VCaP (cell line): ENCODE measurements at regions not wholly inside any gene's neighbourhood (a gene's known extent, or its start where the extent isn't known, plus 50 kb on each side); places are given as distances from the start of the nearest gene placed in this dataset.

Experiments
- H3K27ac ChIP-seq: fragments of 450-650 bp; 2 replicates; pipeline ENCODE4 v1.5.1; 2017
- CTCF ChIP-seq: fragments of 450-650 bp; conservative IDR thresholded peaks from 2 replicates; pipeline ENCODE4 v1.5.1; 2017; ENCODE audit warnings: mild to moderate bottlenecking, moderate library complexity

- TF ChIP-seq CTCF: no peak
Measured at GRCh38 chr1:67575861-67576260, 109.1 kb upstream of the GADD45A start.

GRCh38 chr1:67576474-67576873 is 108.5 kb upstream of the GADD45A start:
- no peak overlapping the region; the same call in 1 of the 2 replicates for H3K27ac ChIP-seq

More at GRCh38 chr1:67575861-67576260, 109.1 kb upstream of the GADD45A start:
- peak overlapping the region; percentile 85; the same call in 1 of the 2 replicates for H3K27ac ChIP-seq

GRCh38 chr1:67577646-67578045 is 107.4 kb upstream of the GADD45A start:
- TF ChIP-seq CTCF: no peak
- peak overlapping the region; percentile 61; the same call in 1 of the 2 replicates for H3K27ac ChIP-seq

More at GRCh38 chr1:67576474-67576873, 108.5 kb upstream of the GADD45A start:
- TF ChIP-seq CTCF: no peak

- TF ChIP-seq CTCF: no peak
Measured at GRCh38 chr1:67578397-67579020, 106.5 kb upstream of the GADD45A start.

GRCh38 chr1:67579623-67580394 is 105.2 kb upstream of the GADD45A start:
- H3K27ac ChIP-seq: peak overlapping the region; percentile 61
- TF ChIP-seq CTCF: no peak

More at GRCh38 chr1:67578397-67579020, 106.5 kb upstream of the GADD45A start:
- peak overlapping the region; percentile 61 for H3K27ac ChIP-seq

- H3K27ac ChIP-seq: peak overlapping the region; percentile 61; the same call in 1 of the 2 replicates
- TF ChIP-seq CTCF: no peak
Measured at GRCh38 chr1:67580691-67581403, 104.2 kb upstream of the GADD45A start.
